NT2/D1 (cell line): ENCODE measurements at regions not wholly inside any gene's neighbourhood (a gene's known extent, or its start where the extent isn't known, plus 50 kb on each side); places are given as distances from the start of the nearest gene placed in this dataset.

Source experiments
- DNase-seq: peaks from one replicate; pipeline ENCODE4 v3.0.0-alpha.2; 2011; ENCODE audit warnings: low read depth, low spot score
- H3K27me3 ChIP-seq: 2 replicates; pipeline ENCODE4 v1.6.0; 2011; ENCODE audit warnings: mild to moderate bottlenecking; ENCODE audit not compliant: insufficient read length, insufficient read depth
- H3K36me3 ChIP-seq: 2 replicates; pipeline ENCODE4 v1.6.1; 2011; ENCODE audit warnings: mild to moderate bottlenecking, low read length, mixed read lengths; ENCODE audit not compliant: insufficient read depth, insufficient read length
- H3K4me1 ChIP-seq: 2 replicates; pipeline ENCODE4 v1.5.1; 2011; ENCODE audit not compliant: insufficient read depth, insufficient read length
- H3K4me3 ChIP-seq: 2 replicates; pipeline ENCODE4 v1.5.1; 2011; ENCODE audit warnings: low read depth; ENCODE audit not compliant: insufficient read length
- H3K9ac ChIP-seq: 2 replicates; pipeline ENCODE4 v1.6.0; 2011; ENCODE audit warnings: low read depth; ENCODE audit not compliant: insufficient read length
- H3K9me3 ChIP-seq: 2 replicates; pipeline ENCODE4 v1.5.1; 2011; ENCODE audit warnings: mild to moderate bottlenecking, low read length; ENCODE audit not compliant: insufficient read depth
- SUZ12 ChIP-seq: IDR thresholded peaks from 2 replicates; pipeline ENCODE4 v1.6.1; 2011; ENCODE audit not compliant: insufficient read length, insufficient read depth; ENCODE audit errors: extremely low read depth
- YY1 ChIP-seq: IDR thresholded peaks from 2 replicates; pipeline ENCODE4 v1.6.1; 2011; ENCODE audit not compliant: insufficient read length, insufficient read depth
- ZNF274 ChIP-seq: IDR thresholded peaks from 2 replicates; pipeline ENCODE4 v1.6.1; 2011; ENCODE audit warnings: mild to moderate bottlenecking, low read depth, low read length

DNA sequence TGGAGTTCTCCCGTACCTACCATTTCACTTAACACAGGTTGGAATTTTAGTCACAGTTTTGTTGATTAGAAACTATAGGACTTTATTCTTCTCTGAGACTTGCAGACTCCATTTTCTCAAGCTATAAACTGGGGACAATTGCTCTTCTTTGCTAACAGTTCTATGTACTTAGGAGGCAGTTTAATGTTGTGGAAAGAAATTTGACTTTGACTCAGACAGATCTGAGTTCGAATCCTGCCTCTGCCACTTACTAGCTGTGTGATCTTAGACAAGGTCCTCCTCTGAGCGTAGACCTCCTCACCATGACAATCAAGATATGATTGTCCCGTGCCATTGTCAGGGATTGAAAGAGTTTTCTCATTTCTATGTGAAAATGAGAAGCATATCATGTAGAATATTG is 196.4 kb upstream of the HES1 start:
- Histone ChIP-seq H3K27me3 (peaks cover 5% of the 10 kb centered on the region), H3K4me3 (no peak overlapping the region), H3K9me3 (peaks cover 11% of the 10 kb centered on the region; the same call in 1 of the 2 replicates), H3K4me1 (peaks cover 8% of the 10 kb centered on the region), H3K9ac (no peak overlapping the region), H3K36me3 (no peaks in the 10 kb centered on the region)
- DNase-seq, result no peak
- TF ChIP-seq ZNF274 (no peak), YY1 (no peak), SUZ12 (no peak)

DNA sequence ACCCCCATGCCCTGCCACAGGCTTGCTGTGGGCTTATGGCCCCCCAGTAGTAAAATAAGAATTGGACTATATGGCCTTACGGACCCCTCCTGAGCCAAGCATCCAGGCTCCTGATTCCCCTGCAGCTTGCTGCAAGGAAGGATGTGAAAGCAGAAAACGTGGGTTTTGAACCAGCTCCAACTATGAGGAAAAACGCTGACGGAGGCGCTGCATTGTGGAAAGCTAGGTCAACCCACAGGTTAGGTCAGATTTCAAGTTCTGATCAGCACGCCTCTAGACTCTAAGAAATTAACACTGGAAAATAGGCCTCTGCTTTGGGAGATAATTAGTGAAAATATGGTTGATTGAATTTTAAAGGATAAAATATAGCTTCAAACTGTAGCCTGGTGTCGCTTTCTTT is 195.4 kb upstream of the HES1 start:
- H3K4me1 ChIP-seq, result peaks cover 15% of the 10 kb centered on the region
- TF ChIP-seq SUZ12 (no peak), YY1 (no peak), ZNF274 (no peak)
- H3K27me3 ChIP-seq, result peaks cover 10% of the 10 kb centered on the region
- H3K9me3 ChIP-seq, result 0 out of 2 replicates have a peak, but pooled peaks cover 6% of the 10 kb centered on the region
- H3K9ac ChIP-seq, result no peak overlapping the region
- no peak overlapping the region for H3K4me3 ChIP-seq
- H3K36me3 ChIP-seq, result no peaks in the 10 kb centered on the region
- no peak for DNase-seq

DNA sequence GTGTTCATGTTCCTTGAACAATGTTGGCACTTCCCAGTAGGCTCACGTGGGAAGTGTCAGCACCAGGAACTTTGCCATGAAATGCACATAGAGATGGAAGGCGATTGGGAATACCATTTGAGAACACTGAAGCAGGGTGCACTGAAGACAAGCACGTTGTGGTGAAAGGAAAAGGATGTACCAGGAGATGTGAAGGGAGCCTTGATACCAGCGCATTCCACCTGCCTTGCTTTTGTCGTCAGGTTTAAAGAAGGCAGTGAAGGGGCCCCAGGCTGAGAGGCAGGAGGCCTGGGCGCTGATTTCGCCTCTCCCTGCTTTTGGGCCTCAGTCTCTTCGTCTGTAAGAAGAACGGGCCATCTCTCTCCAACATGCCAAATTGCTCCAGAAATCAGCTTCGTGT is 194.5 kb upstream of the HES1 start:
- H3K27me3 ChIP-seq, result peaks cover 15% of the 10 kb centered on the region

DNA sequence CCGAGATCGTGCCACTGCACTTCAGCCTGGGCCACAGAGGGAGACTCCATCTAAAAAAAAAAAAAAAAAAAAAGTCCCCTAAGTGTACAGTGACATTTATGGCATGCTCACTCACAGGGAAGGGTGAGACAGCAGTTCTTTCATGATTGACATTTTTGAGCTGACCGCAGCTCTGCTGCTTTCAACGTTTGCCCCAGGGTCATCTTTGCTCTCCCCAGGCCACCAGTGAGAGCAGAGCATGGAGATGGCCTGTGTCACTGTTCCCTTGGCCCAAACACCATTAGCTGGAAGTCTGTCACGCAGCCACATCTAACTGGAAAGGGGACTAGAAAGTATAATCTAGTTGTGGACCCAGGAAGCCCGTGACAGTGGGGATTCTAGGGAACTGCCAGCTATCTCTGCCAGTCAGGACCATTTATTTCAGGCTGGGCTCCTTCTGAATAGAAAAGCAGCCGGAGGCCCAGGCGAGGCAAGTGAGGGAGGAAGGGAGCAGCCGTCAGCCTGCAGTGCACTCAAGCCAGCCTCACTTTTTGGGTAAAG is 193.4 kb upstream of the HES1 start:
- DNase-seq, result no peak
- no peak overlapping the region for H3K4me3 ChIP-seq
- no peaks in the 10 kb centered on the region for H3K9me3 ChIP-seq
- H3K27me3 ChIP-seq, result peaks cover 15% of the 10 kb centered on the region
- H3K4me1 ChIP-seq, result peaks cover 19% of the 10 kb centered on the region
- TF ChIP-seq YY1 (no peak), ZNF274 (no peak), SUZ12 (no peak)
- H3K36me3 ChIP-seq, result no peaks in the 10 kb centered on the region
- H3K9ac ChIP-seq, result peak overlapping the region; percentile 12

More for the DNA sequence above, 194.5 kb upstream of the HES1 start:
- no peak overlapping the region for H3K9ac ChIP-seq
- H3K4me3 ChIP-seq, result no peak overlapping the region
- TF ChIP-seq SUZ12 (no peak), YY1 (no peak), ZNF274 (no peak)
- DNase-seq, result no peak
- H3K4me1 ChIP-seq, result peaks cover 15% of the 10 kb centered on the region
- no peaks in the 10 kb centered on the region for H3K36me3 ChIP-seq
- no peaks in the 10 kb centered on the region for H3K9me3 ChIP-seq

- Histone ChIP-seq H3K27me3 (peaks cover 15% of the 10 kb centered on the region), H3K4me3 (no peak overlapping the region), H3K9ac (peak overlapping the region; percentile 12), H3K4me1 (peaks cover 19% of the 10 kb centered on the region), H3K36me3 (no peaks in the 10 kb centered on the region), H3K9me3 (no peaks in the 10 kb centered on the region)
- DNase-seq, result no peak
- TF ChIP-seq SUZ12 (no peak), YY1 (no peak), ZNF274 (no peak)
Measured at GRCh38 chr3:193943200-193943599, 192.7 kb upstream of the HES1 start.

DNA sequence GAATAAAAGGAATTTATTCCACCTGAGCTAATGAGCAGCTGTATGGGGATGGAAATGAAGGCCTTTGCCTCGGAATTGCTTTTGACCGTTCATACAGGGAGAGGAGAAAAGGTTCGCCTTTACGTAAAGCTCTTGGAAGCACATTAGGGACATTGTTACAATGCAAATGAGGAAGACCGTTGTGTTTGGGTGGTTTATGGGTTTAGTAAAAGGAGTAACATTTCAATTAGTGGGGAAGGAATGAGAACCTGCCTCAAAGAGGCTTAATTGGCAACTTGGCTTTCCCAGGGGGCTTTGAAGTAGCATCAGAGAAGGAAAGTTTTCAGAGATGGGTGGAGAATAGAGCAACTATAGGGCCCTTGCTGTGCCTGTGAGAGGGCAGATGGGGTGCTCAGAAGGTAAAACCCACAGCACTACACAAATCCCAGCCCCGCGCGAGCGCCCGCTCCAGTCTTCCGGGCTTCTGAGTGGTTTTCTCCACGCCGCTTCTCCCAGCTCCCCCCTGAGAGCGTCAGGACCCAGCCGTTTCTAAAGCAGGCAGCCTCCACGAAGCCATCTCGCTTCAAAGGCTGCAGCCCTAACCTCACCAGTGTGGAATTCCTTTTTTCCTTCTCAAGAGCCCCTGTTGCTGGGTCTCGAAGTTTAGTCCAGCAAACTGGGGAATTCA is 192.0 kb upstream of the HES1 start:
- Histone ChIP-seq H3K4me1 (peaks cover 19% of the 10 kb centered on the region), H3K9ac (peak overlapping the region; percentile 61), H3K36me3 (no peaks in the 10 kb centered on the region), H3K4me3 (peak overlapping the region; percentile 8), H3K27me3 (peaks cover 15% of the 10 kb centered on the region), H3K9me3 (no peaks in the 10 kb centered on the region)
- TF ChIP-seq SUZ12 (no peak), YY1 (no peak), ZNF274 (no peak)
- no peak for DNase-seq

GRCh38 chr3:193944518-193944884 is 191.4 kb upstream of the HES1 start:
- peaks cover 19% of the 10 kb centered on the region for H3K4me1 ChIP-seq
- DNase-seq, result no peak
- peaks cover 17% of the 10 kb centered on the region for H3K27me3 ChIP-seq
- H3K9me3 ChIP-seq, result no peaks in the 10 kb centered on the region
- peak overlapping the region; percentile 1 for H3K4me3 ChIP-seq
- H3K36me3 ChIP-seq, result no peaks in the 10 kb centered on the region
- H3K9ac ChIP-seq, result peak overlapping the region; percentile 61
- no peak for TF ChIP-seq SUZ12
- no peak for TF ChIP-seq ZNF274
- TF ChIP-seq YY1, result no peak
